Gastrocnemius medialis (tissue), 4 donors: ENCODE measurements at regions not wholly inside any gene's neighbourhood (a gene's known extent, or its start where the extent isn't known, plus 50 kb on each side); places are given as distances from the start of the nearest gene placed in this dataset.

ENCODE experiments used
- CTCF ChIP-seq, 5 experiments: fragments of 450-650 bp in 3 of 5; fragments of 200-600 bp in 2 of 5; sonication (generic) in 2 of 5; IDR thresholded peaks in 4 of 5; conservative IDR thresholded peaks in 1 of 5; 1 replicate in 4 of 5; 2 replicates in 1 of 5; pipeline ENCODE4 v1.5.1; 2016 to 2019; ENCODE audit warnings: antibody characterized with exemption in 5 of 5, mild to moderate bottlenecking in 3 of 5, moderate library complexity in 3 of 5
- POLR2A ChIP-seq, 2 donors: fragments of 450-650 bp; IDR thresholded peaks; one replicate each; pipeline ENCODE4 v1.6.1; 2017; ENCODE audit warnings: antibody characterized with exemption in 2 of 2, mild to moderate bottlenecking in 2 of 2, moderate library complexity in 2 of 2

DNA sequence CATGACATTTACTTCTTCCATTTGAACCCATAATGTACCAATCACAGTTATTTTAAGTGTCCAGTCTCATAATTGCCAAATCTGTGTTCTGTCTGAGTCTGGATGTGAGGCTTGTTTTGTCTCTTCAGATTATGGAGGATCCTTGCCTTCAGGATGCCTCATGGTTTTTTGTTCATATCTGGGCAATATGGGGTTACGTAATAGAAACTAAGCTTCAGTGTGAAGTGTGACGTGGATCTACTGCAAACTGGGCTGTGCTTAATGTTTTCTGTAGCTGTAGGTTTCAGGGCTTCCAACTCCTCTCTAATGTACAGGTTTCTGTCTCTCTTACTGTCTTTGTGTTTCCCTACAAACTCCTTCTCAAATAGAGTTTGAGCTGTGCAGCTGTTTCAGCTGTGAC, 223.7 kb upstream of the ADARB2 start:
- TF ChIP-seq CTCF (IDR thresholded peaks at IDR 0.05 in 4 of 5, conservative IDR thresholded peaks at IDR 0.05 in 1 of 5) (no peak), POLR2A (IDR thresholded peaks at IDR 0.05) (no peak)
